ENCODE measurements at regions not wholly inside any gene's neighbourhood (a gene's known extent, or its start where the extent isn't known, plus 50 kb on each side); places are given as distances from the start of the nearest gene placed in this dataset.

GRCh38 chr11:94705419-94705818, 62.7 kb upstream of the AMOTL1 start:
- Histone ChIP-seq H3K4me2 (ENCODE audit: low read length) (no peak overlapping the region), H3K27ac (ENCODE audit: low read depth, low read length) (no peak overlapping the region), H3K4me1 (ENCODE audit: control insufficient read depth in 1 of 2, insufficient read depth in 2 of 2, low read length in 2 of 2) (no peaks in the 10 kb centered on the region; a peak in 1 of 4 replicates), H2AFZ (ENCODE audit: low read depth, low read length, poor library complexity, severe bottlenecking) (no peak overlapping the region), H3K9me2 (ENCODE audit: insufficient read depth) (0 out of 2 replicates have a peak, but pooled peaks cover 5% of the 10 kb centered on the region), H3K27me3 (ENCODE audit: insufficient read depth, low read length) (no peaks in the 10 kb centered on the region), H3K4me3 (replicated peaks in 1 of 2; ENCODE audit: low read depth in 1 of 2, low read length in 2 of 2) (no peak overlapping the region), H4K20me1 (ENCODE audit: insufficient read depth) (no peaks in the 10 kb centered on the region), H3K9me3 (ENCODE audit: control insufficient read depth in 1 of 2, insufficient read depth in 1 of 2, low read depth in 1 of 2, low read length in 2 of 2) (no peaks in the 10 kb centered on the region), H3K9ac (ENCODE audit: low read length) (no peak overlapping the region), H3K79me2 (ENCODE audit: insufficient read depth, low read length) (no peaks in the 10 kb centered on the region), H3K36me3 (ENCODE audit: control insufficient read depth in 1 of 2, insufficient read depth in 2 of 2, low read length in 2 of 2) (no peaks in the 10 kb centered on the region)
- ChIA-PET RAD21 (ENCODE audit: low non-redundant PET in 1 of 2, low total read pairs in 2 of 2, uncharacterized antibody in 2 of 2, unreplicated experiment in 2 of 2) (no interaction called here), POLR2A (no interaction called here), CTCF (no interaction called here)
- no TSS peak for BruUV-seq (replicated peaks)
- TF ChIP-seq REST (IDR thresholded peaks at IDR 0.05; ENCODE audit: low read depth): no peak
- TF ChIP-seq JUND (IDR thresholded peaks at IDR 0.05): no peak
- no peak for TF ChIP-seq POLR2A (IDR thresholded peaks at IDR 0.05; ENCODE audit: borderline replicate concordance, extremely low read depth, insufficient read depth, insufficient read length)
- TF ChIP-seq SIN3A (IDR thresholded peaks at IDR 0.05; ENCODE audit: low read depth): no peak
- TF ChIP-seq ATF3 (IDR thresholded peaks at IDR 0.05): no peak
- TF ChIP-seq EGR1 (IDR thresholded peaks at IDR 0.05; ENCODE audit: low read depth): no peak
- TF ChIP-seq ZFX (IDR thresholded peaks at IDR 0.05): no peak
- no peak for TF ChIP-seq SP1 (IDR thresholded peaks at IDR 0.05; ENCODE audit: low read depth)
- TF ChIP-seq, protein P1, sequence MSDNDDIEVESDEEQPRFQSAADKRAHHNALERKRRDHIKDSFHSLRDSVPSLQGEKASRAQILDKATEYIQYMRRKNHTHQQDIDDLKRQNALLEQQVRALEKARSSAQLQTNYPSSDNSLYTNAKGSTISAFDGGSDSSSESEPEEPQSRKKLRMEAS (IDR thresholded peaks at IDR 0.05): no peak
- no peak for TF ChIP-seq TCF7L2 (IDR thresholded peaks at IDR 0.05; ENCODE audit: borderline replicate concordance, extremely low read depth, insufficient read depth, insufficient read length)
- TF ChIP-seq EZH2phosphoT487 (IDR thresholded peaks at IDR 0.05; ENCODE audit: borderline replicate concordance): no peak
- TF ChIP-seq CBX3 (IDR thresholded peaks at IDR 0.05; ENCODE audit: low read depth): no peak
- no peak for TF ChIP-seq FOSL1 (IDR thresholded peaks at IDR 0.05; ENCODE audit: low read depth)
- TF ChIP-seq CEBPB (IDR thresholded peaks at IDR 0.05; ENCODE audit: low read depth): no peak
- TF ChIP-seq SRF (IDR thresholded peaks at IDR 0.05; ENCODE audit: low read depth): no peak
- TF ChIP-seq ZNF274 (IDR thresholded peaks at IDR 0.05; ENCODE audit: low read depth, low read length): no peak
- TF ChIP-seq RAD21 (IDR thresholded peaks at IDR 0.05; ENCODE audit: low read depth): no peak
- TF ChIP-seq POLR2AphosphoS5 (IDR thresholded peaks at IDR 0.05; ENCODE audit: low read depth, low read length): no peak
- TF ChIP-seq ZBTB33 (IDR thresholded peaks at IDR 0.05; ENCODE audit: extremely low read depth, insufficient replicate concordance, low read length): no peak
- TF ChIP-seq YY1 (IDR thresholded peaks at IDR 0.05; ENCODE audit: extremely low read depth, insufficient replicate concordance, low read depth, low read length): no peak
- no peak for ATAC-seq
- DNase-seq (ENCODE audit: low read depth, low spot score): no peak
- intact Hi-C loops (cut with micrococcal nuclease): no loop called here

Data from HCT116 (cell line).